ENCODE measurements at regions not wholly inside any gene's neighbourhood (a gene's known extent, or its start where the extent isn't known, plus 50 kb on each side); places are given as distances from the start of the nearest gene placed in this dataset.

GRCh38 chr12:30874455-30875321, 51.9 kb upstream of the TSPAN11 start:
- DNase-seq (ENCODE audit: low read depth, low spot score) = no peak
- H3K4me3 ChIP-seq (ENCODE audit: low read length) = no peak overlapping the region

DNA sequence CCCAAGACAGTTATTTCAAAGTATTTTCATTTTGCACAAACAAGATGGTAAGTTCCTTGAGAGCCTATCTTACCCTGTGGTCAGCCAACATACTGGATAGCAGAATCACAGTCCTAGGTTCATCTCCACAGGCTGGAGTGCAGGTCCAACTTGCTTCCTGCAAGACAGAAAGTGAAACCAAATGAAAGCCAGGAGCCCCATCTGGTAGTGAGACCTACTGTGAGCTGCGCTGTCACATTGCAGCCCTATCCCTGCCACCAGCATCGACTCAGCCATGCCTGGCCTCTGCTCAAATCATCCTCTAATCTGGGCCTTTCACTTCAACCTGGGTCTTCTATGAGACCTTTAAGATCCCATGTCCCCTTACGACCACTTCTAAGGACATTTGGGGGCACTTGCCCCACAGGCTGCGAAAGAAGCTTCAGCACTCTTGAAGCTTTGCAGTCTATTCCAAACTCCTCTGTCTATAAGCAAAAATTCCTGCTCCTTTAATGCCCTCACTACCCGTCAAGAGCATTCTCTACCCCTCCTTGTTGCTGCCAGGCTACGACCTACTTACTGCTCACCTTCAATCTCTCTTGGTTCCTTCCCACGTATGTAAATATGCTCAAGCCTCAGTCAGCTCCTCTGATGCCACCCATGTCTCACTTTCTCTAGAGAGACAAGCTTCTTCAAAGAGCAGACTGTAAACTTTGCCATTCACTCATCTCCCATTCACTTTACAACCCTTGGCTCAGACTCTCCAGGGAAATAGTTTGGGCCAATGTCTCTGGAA, 55.9 kb upstream of the TSPAN11 start:
- no peak overlapping the region for H3K4me3 ChIP-seq (ENCODE audit: low read length)
- DNase-seq (ENCODE audit: low read depth, low spot score) = no peak

- H3K4me3 ChIP-seq (ENCODE audit: low read length) = no peak overlapping the region
- no peak for DNase-seq (ENCODE audit: low read depth, low spot score)
Measured at GRCh38 chr12:30867415-30867814, 59.1 kb upstream of the TSPAN11 start.

- no peak for DNase-seq (ENCODE audit: low read depth, low spot score)
- H3K4me3 ChIP-seq (ENCODE audit: low read length) = no peak overlapping the region
Measured at GRCh38 chr12:30866256-30866655, 60.3 kb upstream of the TSPAN11 start.

- DNase-seq (ENCODE audit: low read depth, low spot score) = no peak
- H3K4me3 ChIP-seq (ENCODE audit: low read length) = no peak overlapping the region
Measured at GRCh38 chr12:30863839-30864238, 62.7 kb upstream of the TSPAN11 start.

GRCh38 chr12:30862486-30862885, 64.1 kb upstream of the TSPAN11 start:
- no peak for DNase-seq (ENCODE audit: low read depth, low spot score)
- no peak overlapping the region for H3K4me3 ChIP-seq (ENCODE audit: low read length)

DNA sequence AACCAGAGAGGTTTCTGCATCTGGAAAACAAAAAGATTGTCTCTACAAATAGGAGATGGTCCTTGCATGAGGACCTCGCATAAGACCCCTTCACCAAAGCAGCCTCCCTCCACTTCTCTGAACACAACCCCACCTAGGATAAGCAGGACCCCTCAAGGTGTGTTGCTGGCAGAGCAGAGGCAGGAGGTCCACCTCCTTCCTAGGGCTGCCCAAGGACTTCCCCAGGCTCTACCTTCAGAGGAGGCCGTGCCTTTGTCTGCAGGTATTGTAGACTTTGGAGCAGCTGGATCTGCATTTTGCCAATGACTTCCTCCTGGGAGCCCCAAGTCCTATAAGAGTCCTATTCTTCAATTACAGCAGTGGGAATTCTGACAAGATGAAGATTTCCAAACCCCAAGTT, 67.3 kb upstream of the TSPAN11 start:
- no peak for DNase-seq (ENCODE audit: low read depth, low spot score)
- no peak overlapping the region for H3K4me3 ChIP-seq (ENCODE audit: low read length)

GRCh38 chr12:30858471-30858870, 68.1 kb upstream of the TSPAN11 start:
- no peak for DNase-seq (ENCODE audit: low read depth, low spot score)

GRCh38 chr12:30853561-30854133, 72.9 kb upstream of the TSPAN11 start:
- no peak for DNase-seq (ENCODE audit: low read depth, low spot score)
- H3K4me3 ChIP-seq (ENCODE audit: low read length) = no peak overlapping the region

More at GRCh38 chr12:30858471-30858870, 68.1 kb upstream of the TSPAN11 start:
- H3K4me3 ChIP-seq (ENCODE audit: low read length) = no peak overlapping the region

DNA sequence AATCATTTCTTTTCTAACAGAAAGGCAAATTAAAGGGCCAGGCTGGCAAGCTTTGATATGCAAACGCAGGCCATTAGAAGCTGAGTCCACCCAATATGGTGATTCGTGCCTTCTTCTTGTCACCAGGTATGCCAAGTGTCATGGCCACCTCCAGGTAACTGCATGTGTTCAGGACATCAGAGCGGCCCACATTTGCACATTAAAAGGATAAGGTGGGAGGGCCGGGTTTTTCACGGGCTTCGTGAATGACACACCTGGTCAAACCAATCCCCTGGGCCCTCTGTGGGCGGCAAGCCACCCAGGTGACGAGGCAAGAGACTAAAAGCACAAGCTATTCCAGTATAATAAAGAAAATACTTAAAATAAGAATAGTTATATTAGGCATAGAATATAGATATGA, 75.9 kb upstream of the TSPAN11 start:
- DNase-seq (ENCODE audit: low read depth, low spot score) = no peak
- H3K4me3 ChIP-seq (ENCODE audit: low read length) = no peak overlapping the region

DNA sequence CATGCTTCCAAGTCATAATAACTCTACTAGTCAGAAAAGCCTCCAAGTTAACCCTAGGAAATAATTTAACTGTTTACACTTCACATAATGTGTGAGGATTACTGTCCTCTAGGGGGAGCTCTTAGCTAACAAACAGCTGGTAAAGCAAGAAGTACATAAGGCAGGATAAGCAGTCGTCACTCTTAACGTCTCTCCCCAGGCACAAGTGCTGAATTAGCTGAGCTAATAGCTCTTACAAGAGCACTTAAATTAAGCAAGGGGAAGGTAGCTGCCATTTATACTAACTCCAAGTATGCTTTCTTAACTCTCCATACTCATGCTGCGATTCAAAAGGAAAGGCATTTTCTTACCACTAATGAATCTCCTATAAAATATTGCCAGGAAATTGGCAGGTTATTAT, 79.3 kb upstream of the TSPAN11 start:
- H3K4me3 ChIP-seq (ENCODE audit: low read length) = no peak overlapping the region
- peak; percentile 66 for DNase-seq (ENCODE audit: low read depth, low spot score)

- H3K4me3 ChIP-seq (ENCODE audit: low read length) = no peak overlapping the region
- DNase-seq (ENCODE audit: low read depth, low spot score) = no peak
Measured at GRCh38 chr12:30846776-30847175, 79.8 kb upstream of the TSPAN11 start.

- H3K4me3 ChIP-seq (ENCODE audit: low read length) = no peak overlapping the region
- DNase-seq (ENCODE audit: low read depth, low spot score) = no peak
Measured at GRCh38 chr12:30845676-30846075, 80.9 kb upstream of the TSPAN11 start.

DNA sequence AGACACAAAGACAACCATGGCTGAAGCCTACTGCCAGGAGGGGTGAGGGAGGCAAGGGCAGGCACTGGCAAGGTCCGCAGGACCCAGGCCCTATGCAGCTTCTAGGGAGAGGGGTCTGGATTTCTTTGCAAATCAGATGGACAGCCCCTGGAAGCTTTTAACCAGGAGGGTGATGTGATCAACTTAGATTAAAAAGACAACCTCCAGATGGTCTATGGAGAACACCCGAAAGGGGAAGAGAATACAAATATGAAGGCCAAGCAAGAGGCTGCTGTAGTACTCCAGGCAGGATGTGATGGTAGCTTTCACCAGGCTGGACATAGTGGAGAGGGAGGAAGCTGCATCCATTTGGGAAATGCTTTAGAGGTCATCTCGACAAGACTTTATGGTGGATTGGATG, 83.3 kb upstream of the TSPAN11 start:
- DNase-seq (ENCODE audit: low read depth, low spot score) = no peak
- no peak overlapping the region for H3K4me3 ChIP-seq (ENCODE audit: low read length)

- no peak for DNase-seq (ENCODE audit: low read depth, low spot score)
Measured at GRCh38 chr12:30840715-30841114, 85.8 kb upstream of the TSPAN11 start.

DNA sequence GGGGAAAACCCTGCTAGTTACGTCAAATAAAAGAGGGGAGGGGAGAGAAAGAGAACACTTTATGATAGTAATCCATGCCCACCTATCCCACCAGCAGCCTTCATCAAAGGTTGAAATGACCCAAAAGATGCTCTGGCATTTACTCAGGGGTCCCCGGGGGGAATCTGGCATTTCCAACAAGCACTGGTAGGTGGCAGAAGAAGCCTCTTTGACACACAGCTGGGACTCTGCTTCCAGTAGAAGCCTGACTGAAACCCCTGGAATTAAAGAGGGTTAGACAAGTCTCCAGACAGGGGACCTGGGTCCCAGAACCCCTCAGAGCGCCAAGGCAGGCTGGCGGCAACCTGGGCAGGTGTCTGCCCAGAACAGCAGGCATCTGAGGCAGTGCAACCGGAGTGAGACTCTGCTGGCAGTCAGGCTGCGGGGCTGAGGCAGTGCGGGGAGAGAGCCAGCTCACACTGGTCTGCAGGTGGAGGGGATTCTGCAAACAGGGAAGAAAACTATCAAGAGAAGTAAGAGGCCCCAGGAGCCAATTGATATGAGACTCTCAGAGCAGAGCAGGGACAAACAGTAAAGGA, 85.0 kb upstream of the CAPRIN2 start:
- DNase-seq (ENCODE audit: low read depth, low spot score) = no peak

More at GRCh38 chr12:30840715-30841114, 85.8 kb upstream of the TSPAN11 start:
- no peak overlapping the region for H3K4me3 ChIP-seq (ENCODE audit: low read length)

DNA sequence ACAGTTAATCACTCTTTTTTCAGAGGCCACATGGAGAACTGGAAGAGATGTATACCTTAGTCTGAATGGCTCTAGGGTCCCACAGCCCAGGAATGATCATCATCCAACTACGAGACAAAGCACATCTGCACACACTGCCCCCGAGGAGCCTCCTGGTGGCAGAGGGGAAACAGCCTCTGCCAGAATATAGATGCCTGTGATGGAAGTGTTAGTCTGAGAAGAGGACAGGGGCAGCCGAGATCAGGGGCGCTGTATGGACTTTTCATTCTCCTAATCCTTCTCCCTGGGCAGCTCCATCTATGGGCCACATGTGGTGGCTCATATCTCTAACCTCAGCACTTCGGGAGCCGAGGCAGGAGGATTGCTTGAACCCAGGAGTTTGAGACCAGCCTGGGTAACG, 82.8 kb upstream of the CAPRIN2 start:
- no peak overlapping the region for H3K4me3 ChIP-seq (ENCODE audit: low read length)
- DNase-seq (ENCODE audit: low read depth, low spot score) = no peak

More for the DNA sequence above, 85.0 kb upstream of the CAPRIN2 start:
- no peak overlapping the region for H3K4me3 ChIP-seq (ENCODE audit: low read length)

DNA sequence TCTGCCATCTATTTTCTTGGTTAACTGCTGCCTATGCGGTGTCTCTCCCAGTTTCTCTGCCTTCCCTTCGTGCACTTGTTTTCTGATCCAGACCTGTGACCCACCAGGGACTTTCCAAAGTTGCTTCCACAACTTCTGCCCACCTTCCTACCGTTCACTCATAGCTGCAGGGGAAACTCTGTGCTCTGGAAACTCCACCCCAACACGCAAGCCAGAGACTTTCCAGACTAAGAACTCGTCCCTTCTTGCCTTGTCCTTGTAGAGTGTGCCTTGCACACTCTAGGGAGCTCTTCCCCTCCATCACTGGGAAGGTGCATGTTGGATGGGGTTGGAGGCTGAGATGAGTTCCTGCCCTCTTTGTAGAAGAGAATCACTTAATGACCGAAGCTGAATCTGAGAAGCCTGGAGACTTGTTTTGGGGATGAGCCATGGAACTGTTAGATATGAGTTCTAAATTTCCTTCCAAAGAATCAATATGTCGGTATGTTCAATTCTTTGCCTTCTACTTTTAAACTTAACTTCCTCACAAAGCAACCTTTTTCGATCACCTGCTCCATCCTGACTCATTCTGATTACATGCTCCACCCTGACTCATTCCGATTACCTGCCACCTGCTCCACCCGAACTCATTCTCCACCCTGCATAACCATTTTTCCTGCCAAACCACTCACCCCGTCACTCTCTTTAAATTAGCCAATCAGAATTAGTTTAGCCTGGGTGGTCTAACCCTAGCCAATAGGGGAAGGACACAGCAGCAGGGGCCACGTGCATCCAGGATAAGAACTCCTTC, 82.1 kb upstream of the CAPRIN2 start:
- no peak overlapping the region for H3K4me3 ChIP-seq (ENCODE audit: low read length)

GRCh38 chr12:30835216-30835615, 80.5 kb upstream of the CAPRIN2 start:
- no peak for DNase-seq (ENCODE audit: low read depth, low spot score)
- H3K4me3 ChIP-seq (ENCODE audit: low read length) = no peak overlapping the region

More for the DNA sequence above, 82.1 kb upstream of the CAPRIN2 start:
- DNase-seq (ENCODE audit: low read depth, low spot score) = no peak
